Umbilical cord (tissue), 1 donor: ENCODE measurements at regions not wholly inside any gene's neighbourhood (a gene's known extent, or its start where the extent isn't known, plus 50 kb on each side); places are given as distances from the start of the nearest gene placed in this dataset.
"Not testable (repeated sequence)": the region's sequence is repeated elsewhere in the genome, so short reads cannot be mapped to it uniquely, and the experiment has no call there.

Experiments
- DNase-seq: peaks from one replicate; pipeline ENCODE4 v3.0.0-alpha.2; 2015; ENCODE audit warnings: low spot score

DNA sequence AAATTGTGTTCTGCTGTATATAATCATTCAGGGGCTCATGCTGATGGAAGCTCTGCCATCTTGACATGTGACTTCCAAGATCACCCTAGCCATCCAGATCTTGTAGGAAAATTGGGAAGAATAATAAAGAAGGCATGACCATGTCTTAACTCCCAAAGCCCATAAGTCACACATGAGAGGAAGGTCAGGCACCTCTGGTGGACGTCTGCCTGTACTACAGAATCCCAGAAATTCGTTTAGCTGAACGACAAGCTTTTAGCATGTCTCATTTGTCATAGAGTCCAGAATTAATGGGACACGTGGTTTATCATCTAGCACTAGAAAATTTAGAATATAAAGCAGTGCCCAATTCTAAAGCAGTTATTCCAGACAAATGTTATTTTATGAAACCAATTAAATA is 212.7 kb downstream of the CENPC start:
- no peak for DNase-seq

- no peak for DNase-seq
These were observed 216.9 kb downstream of the CENPC start for GRCh38 chr4:67328393-67328792.

GRCh38 chr4:67328018-67328278 is 217.4 kb downstream of the CENPC start:
- no peak for DNase-seq

- peak; percentile 66 for DNase-seq
These were observed 217.9 kb downstream of the CENPC start for GRCh38 chr4:67327245-67328017.

DNA sequence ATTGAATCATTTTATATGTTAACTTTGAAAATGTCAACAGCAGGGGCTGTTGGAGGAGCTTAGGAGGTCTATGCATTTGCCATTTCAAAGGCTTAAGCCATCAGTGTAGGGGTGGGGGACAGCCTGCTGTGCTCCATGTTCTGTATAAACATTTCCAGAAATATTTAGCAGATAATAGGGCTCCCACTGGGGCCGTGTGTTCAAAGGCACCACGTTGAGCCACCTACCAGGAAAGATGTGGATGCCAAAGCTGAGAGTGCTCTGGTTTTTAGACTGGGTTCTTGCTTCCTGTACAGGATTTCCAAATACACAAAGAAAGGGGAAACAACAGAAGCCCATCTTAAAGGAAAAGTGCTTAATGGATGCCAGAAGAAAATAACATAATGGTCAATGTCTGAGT is 219.5 kb downstream of the CENPC start:
- no peak for DNase-seq

DNA sequence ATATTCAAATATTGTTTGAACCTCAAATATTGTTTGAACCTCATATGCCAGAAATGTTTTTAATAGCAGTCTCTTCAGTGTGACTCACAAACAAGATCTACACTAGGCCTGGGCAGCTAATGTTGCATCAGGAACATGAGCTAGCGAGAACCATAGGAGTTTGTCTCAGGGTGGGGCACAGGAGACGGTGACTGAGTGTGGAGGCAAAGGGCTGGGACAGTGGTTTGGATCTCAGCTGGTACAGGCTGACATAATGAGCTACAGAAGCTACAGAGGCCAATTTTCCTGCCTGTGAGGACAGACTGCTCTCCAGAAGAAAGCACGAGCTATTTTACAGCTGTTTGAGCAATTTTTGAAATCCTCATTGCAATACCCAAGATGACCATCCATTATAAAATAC is 224.7 kb downstream of the CENPC start:
- DNase-seq, result no peak

DNA sequence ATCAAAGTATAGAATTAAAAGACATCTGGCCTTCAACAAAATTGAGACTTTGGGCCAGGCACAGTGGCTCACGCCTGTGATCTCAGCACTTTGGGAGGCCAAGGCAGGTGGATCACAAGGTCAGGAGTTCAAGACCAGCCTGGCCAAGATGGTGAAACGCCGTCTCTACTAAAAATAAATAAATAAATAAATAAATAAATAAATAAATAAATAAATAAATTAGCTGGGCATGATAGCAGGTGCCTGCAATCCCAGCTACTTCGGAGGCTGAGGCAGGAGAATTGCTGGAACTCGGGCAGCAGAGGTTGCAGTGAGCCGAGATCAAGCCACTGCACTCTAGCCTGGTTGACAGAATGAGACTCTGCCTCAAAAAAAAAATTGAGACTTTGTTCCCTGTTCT is 225.7 kb downstream of the CENPC start:
- not testable (repeated sequence) for DNase-seq

- DNase-seq, result not testable (repeated sequence)
These were observed 244.7 kb downstream of the CENPC start for GRCh38 chr4:67300497-67301185.

DNA sequence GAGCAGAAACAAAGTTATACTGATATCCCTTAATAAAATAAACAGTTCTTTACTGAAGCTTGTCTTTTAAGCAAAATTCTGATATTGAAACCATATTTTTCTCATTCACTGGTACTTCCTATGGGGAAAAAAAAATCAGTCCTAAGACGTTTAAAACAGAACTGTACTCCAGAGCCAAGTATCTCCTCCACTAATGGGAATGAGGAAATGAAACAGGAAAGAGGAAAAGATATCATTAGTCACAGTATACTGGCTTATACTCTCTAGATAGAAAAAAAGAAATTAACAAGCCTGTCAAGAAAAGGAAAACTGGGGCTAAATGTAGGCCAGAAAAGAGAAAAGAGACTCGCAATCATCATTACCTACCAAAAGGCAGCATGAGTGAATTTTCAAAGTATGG is 252.7 kb downstream of the CENPC start:
- no peak for DNase-seq

DNA sequence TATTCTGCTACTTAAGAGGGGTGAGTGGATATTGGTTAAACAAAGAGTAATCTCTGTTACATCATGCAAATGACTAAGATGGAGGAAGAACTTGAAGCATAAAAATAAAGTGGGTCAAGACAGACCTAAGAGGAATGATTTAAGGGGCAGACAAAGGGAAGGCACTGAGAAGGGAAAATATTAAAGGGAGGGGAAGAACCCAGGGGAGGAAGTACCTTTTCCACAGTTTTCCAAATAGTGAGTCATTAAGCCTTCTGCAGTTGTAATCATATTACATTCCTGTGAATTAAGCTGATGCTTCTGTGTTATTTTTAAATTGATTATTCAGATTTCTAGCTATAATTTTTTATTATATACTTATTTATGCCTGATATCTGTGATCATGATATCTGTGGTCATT is 253.3 kb downstream of the CENPC start:
- no peak for DNase-seq

GRCh38 chr4:67291644-67292043 is 253.7 kb downstream of the CENPC start:
- no peak for DNase-seq

DNA sequence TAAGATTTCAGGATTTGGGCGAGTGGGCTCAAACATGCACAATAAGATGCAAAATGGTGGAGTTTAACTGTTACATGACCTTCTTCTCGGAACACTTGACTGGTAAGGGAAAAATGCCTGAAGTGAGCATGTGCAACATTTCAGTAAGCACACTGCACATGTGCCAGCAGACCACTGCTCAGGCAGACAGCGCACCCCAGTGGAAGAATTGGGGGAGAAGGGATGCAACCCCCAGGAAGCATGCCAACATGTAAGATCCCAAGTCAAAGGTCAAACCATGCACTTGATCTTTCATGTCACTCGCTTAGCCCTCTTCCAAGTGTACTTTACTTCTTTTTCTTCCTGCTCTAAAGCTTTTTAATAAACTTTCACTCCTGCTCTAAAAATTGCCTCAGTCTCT is 256.3 kb downstream of the CENPC start:
- no peak for DNase-seq

- DNase-seq, result no peak
These were observed 258.6 kb downstream of the CENPC start for GRCh38 chr4:67286724-67287123.

DNA sequence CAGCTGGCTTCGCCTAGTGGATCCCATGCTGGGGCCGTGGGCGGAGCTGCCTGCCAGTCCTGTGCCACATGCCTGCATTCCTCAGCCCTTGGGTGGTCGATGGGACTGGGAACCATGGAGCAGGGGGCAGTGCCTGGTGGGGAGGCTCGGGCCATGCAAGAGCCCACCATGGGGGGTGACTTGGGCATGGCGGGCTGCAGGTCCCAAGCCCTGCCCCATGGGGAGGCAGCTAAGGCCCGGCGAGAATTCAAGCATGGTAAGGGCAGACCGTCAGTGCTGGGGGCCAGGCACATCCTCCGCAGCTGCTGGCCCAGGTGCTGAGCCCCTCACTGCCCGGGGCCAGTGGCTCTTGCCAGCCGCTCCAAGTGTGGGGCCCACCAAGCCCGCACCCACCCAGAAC is 262.6 kb downstream of the CENPC start:
- DNase-seq, result no peak

DNA sequence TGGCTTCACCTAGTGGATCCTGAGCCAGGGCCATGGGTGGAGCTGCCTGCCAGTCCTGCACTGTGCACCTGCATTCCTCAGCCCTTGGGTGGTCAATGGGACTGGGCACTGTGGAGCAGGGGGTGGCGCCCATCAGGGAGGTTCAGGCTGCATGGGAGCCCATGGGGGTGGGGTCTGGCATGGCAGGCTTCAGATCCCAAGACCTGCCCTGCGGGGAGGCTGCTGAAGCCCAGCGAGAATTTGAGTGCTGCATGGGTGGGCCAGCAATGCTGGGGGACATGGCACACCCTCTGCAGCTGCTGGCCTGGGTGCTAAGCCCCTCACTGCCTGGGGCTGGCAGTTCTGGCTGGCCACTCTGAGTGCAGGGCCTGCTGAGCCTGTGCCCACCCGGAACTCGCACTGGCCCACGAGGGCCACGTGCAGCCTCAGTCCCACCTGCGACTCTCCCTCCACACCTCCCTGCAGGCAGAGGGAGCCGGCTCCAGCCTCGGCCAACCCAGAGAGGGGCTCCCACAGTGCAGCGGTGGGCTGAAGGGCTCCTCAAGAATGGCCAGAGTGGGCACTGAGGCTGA is 270.0 kb downstream of the CENPC start:
- DNase-seq, result no peak

GRCh38 chr4:67274671-67275070 is 270.6 kb downstream of the CENPC start:
- not testable (repeated sequence) for DNase-seq

DNA sequence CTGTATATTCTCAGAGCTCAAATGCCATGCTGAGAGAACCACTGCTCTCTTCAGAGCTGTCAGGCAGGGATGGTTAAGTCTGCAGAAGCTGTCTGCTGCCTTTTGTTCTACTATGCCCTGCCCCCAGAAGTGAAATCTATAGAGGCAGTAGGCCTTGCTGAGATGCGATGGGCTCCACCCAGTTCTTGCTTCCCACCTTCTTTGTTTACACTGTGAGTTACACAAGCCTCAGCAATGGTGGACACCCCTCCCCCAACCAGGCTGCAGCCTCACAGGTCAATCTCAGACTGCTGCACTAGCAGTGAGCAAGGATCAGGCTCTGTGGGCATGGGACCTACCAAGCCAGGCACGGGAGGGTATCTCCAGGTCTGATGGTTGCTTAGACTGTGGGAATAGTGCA is 271.6 kb downstream of the CENPC start:
- DNase-seq, result no peak

- DNase-seq, result no peak
These were observed 283.3 kb downstream of the CENPC start for GRCh38 chr4:67261971-67262370.

GRCh38 chr4:67256388-67257043 is 288.8 kb downstream of the CENPC start:
- DNase-seq, result no peak

DNA sequence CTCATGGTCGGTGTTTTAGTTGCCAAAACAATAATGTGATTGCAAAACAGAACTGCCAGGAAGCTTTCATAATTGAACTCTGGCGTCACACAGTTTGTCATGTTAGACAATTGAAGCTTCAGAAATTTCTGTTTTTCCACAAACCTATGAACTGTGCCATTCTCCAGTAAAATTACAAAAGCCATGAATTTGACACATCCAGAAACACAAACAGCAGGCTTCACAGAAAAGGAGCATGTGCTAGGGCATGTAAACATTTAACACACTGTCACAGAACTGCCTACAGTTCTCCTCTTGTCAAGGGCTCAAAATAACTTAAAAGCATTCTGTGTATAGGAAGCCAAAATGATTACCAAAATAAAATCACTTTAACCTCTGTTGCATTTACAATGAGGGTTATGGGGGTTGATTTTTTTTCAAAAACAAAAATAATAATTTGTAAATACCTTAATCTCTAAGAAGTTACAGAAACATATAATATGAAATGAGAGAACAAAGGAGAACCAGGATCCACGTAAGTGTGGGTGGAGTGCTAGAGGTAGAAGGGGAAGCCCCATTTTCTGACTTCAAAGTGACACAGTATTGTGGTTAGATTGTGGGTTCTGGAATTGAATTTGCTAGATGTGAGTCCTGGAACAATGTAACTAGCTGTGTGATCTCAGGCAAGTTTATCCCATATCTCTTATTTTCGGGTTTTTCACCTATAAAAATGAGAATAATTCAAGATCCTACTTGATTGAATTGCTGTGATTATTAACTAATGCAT is 295.0 kb downstream of the CENPC start:
- no peak for DNase-seq

GRCh38 chr4:67236788-67237187 is 308.5 kb downstream of the CENPC start:
- DNase-seq, result no peak

DNA sequence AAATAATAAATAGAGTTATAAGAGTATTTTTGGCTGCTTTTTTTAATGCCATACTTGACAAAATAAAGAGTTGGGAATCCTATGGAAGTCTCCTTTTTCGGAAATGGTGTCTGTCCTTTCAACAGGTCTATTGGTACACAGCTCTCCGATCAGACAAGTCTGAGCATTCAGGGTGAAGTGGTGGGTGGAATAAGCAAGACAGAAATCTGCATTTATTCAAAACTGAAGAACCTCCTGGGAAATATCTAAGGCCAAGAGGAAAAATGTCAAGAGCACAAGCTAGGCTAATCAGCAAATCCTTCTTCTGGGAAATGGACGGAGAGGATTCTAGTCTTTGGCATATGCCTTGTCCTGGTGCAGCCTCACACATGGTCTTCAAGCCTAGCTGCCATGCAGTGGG is 309.0 kb downstream of the CENPC start:
- no peak for DNase-seq
